Large intestine (tissue), 3 donors: ENCODE measurements at regions not wholly inside any gene's neighbourhood (a gene's known extent, or its start where the extent isn't known, plus 50 kb on each side); places are given as distances from the start of the nearest gene placed in this dataset.

Source experiments
- DNase-seq, 2 donors: peaks; one replicate each; pipeline versions ENCODE4 v3.0.0 to v3.0.0-alpha.2; 2013
- H3K27ac ChIP-seq: one replicate; pipeline ENCODE4 v1.5.1; 2013; ENCODE audit warnings: low read length
- H3K27me3 ChIP-seq: 2 replicates; pipeline ENCODE4 v1.6.1; 2013; ENCODE audit warnings: low read length; ENCODE audit not compliant: control insufficient read depth, insufficient read depth
- H3K36me3 ChIP-seq: 2 replicates; pipeline ENCODE4 v1.6.1; 2013; ENCODE audit warnings: low read length; ENCODE audit not compliant: control insufficient read depth, insufficient read depth
- H3K4me1 ChIP-seq: one replicate; pipeline ENCODE4 v1.6.1; 2013; ENCODE audit warnings: low read length; ENCODE audit not compliant: control insufficient read depth, insufficient read depth
- H3K4me3 ChIP-seq: one replicate; pipeline ENCODE4 v1.5.1; 2013; ENCODE audit warnings: low read length
- H3K9me3 ChIP-seq: one replicate; pipeline ENCODE4 v1.6.1; 2013; ENCODE audit warnings: mild to moderate bottlenecking, low read depth, low read length, moderate library complexity; ENCODE audit not compliant: control insufficient read depth
- WGBS: methylation state at CpG from one replicate; pipeline ENCODE4 v1.1.5; 2013; ENCODE audit warnings: low lambda C conversion rate; ENCODE audit not compliant: insufficient coverage; 5-methylcytosine and 5-hydroxymethylcytosine counted together

DNA sequence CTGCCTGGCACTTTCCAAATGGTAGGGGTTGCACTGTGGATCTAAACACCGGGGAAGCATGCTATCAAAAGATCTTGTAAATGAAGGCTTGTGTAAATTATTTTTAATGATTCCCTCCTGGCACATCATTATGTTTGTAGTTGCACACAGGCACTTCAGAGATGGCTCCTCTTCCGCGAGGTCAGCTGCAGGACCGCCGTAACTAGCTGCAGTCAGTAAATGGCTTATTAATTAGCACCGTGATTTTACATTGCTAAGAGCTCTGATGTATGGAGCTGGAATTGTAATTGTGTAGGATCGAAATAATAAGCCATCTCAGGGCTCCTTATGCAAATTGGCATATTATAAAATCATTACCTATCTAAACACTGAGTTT, 397.6 kb upstream of the IRX1 start:
- WGBS = 80% methylated on average over 1 of the region's 7 CpGs
- H3K27me3 ChIP-seq = peaks cover 37% of the 10 kb centered on the region
- H3K36me3 ChIP-seq = no peaks in the 10 kb centered on the region
- H3K9me3 ChIP-seq = no peaks in the 10 kb centered on the region
- H3K27ac ChIP-seq = no peak overlapping the region
- H3K4me3 ChIP-seq = no peak overlapping the region
- no peak for DNase-seq
- H3K4me1 ChIP-seq = no peaks in the 10 kb centered on the region

- Histone ChIP-seq H3K4me3 (no peak overlapping the region), H3K4me1 (no peaks in the 10 kb centered on the region), H3K36me3 (no peaks in the 10 kb centered on the region), H3K9me3 (no peaks in the 10 kb centered on the region), H3K27me3 (peaks cover 37% of the 10 kb centered on the region), H3K27ac (no peak overlapping the region)
- no peak for DNase-seq
- no CpG with 5 or more reads among the region's 29 CpGs for WGBS
Observed at GRCh38 chr5:3197304-3198073, 398.1 kb upstream of the IRX1 start.

- Histone ChIP-seq H3K36me3 (no peaks in the 10 kb centered on the region), H3K4me1 (no peaks in the 10 kb centered on the region), H3K27me3 (peaks cover 38% of the 10 kb centered on the region), H3K4me3 (no peak overlapping the region), H3K27ac (no peak overlapping the region), H3K9me3 (no peaks in the 10 kb centered on the region)
- no CpG with 5 or more reads among the region's 8 CpGs for WGBS
- no peak for DNase-seq
Observed at GRCh38 chr5:3195994-3196393, 399.6 kb upstream of the IRX1 start.

DNA sequence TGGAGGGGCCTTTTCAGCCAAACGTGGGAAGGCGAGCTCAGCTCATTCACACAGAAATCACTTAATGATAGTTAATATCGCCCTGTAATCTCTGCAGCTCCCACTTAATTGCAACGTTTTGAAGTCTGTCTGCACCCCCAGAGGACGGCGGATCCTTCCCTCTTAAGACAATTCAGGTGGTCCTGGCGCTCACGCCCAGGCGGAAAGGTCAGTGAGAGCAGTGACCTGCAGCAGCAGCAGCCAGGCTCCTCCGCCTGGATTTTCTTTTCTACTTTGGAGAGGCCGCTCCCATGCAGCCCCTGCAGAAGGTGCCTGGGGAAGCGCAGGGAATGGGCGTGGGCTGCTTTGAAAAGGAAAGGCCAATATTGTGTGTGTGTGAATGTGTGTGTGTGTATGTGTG, 400.9 kb upstream of the IRX1 start:
- WGBS = no CpG with 5 or more reads among the region's 13 CpGs
- Histone ChIP-seq H3K27ac (no peak overlapping the region), H3K4me3 (no peak overlapping the region), H3K36me3 (no peaks in the 10 kb centered on the region), H3K9me3 (no peaks in the 10 kb centered on the region), H3K27me3 (peaks cover 33% of the 10 kb centered on the region), H3K4me1 (no peaks in the 10 kb centered on the region)
- no peak for DNase-seq

DNA sequence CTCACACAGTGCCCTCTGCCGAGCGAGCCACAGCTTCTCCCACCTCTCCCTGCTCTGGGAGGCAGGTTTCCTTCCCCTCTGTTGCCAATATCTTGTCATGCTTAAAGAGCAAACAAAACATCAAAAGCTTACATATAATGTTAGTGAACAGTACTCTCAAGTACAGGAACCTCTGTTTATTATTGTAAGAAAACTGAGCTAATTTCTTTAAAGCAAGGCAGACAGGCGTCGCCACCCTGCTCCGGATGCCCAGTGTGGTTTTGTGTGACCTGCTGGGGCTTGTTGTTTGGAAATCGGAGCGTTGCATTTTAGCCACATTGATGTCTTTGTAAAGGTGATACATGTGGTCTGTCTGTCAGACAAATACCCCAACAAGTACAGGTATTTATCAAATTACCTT, 401.4 kb upstream of the IRX1 start:
- no peaks in the 10 kb centered on the region for H3K36me3 ChIP-seq
- no CpG with 5 or more reads among the region's 7 CpGs for WGBS
- DNase-seq = no peak

DNA sequence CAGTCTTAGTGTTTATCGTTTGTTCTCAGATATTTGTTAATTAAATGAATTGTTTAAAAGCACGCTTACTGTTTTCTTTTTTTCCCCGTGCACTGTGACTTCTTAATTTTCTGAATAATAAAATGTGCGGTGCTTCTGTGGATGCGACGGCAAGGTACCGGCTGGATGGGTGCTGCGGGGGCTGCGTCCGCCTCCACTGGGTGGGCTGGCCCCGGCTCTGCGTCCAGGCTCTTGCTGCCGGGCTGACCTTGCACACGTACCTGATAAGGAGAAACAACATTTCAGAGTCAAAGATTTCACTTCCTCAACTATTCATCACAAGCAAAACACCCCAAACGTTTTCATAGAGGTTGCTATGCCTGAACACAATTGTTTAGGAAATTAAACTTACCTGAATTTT, 404.0 kb upstream of the IRX1 start:
- Histone ChIP-seq H3K27ac (no peak overlapping the region), H3K4me1 (no peaks in the 10 kb centered on the region), H3K36me3 (no peaks in the 10 kb centered on the region), H3K27me3 (peaks cover 12% of the 10 kb centered on the region), H3K4me3 (no peak overlapping the region), H3K9me3 (no peaks in the 10 kb centered on the region)
- DNase-seq = no peak
- 60% methylated on average over 4 of the region's 15 CpGs for WGBS

More for the DNA sequence above, 401.4 kb upstream of the IRX1 start:
- Histone ChIP-seq H3K4me3 (no peak overlapping the region), H3K9me3 (no peaks in the 10 kb centered on the region), H3K27me3 (peaks cover 28% of the 10 kb centered on the region), H3K27ac (no peak overlapping the region), H3K4me1 (no peaks in the 10 kb centered on the region)

DNA sequence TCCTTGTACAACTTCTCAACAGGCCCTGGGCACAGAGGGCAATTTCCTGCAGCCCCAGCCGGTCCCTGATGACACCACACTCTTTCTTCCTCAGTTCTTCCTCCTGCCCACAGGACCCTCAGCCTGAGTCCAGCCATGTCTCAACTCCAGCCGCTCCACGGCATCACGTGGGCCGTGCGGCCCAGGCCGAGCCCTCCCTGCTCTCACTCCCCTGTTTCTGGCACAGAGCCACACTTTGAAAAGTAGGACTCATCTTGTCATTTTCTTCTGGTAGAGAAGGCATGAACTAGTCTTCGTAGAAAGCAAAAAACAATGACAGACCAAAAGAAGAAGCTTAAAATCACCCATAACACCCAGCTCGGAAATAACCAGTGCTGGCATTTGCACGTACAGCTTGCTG, 404.7 kb upstream of the IRX1 start:
- H3K27ac ChIP-seq = no peak overlapping the region
- no peaks in the 10 kb centered on the region for H3K9me3 ChIP-seq
- H3K36me3 ChIP-seq = no peaks in the 10 kb centered on the region
- H3K4me3 ChIP-seq = no peak overlapping the region
- WGBS = 80% methylated on average over 1 of the region's 10 CpGs
- no peaks in the 10 kb centered on the region for H3K4me1 ChIP-seq
- peaks cover 7% of the 10 kb centered on the region for H3K27me3 ChIP-seq
- DNase-seq = no peak

DNA sequence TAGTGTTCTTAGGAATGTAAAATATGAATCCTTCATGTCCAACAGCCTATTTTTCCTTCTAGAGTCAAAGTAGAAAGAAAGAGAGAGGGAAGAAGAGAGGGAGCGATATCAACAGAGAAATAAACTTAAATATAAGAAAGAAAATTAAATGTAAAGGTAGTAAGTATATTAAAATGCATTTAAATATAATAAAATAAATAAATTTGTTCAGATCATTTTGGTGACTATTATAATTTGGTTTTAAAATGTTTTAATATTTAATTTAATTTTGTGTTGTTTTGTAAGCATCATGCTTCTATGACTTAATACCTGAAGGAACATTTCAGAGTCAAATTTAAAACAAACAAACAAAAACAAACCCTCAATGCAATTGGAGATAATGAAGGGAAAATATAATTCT, 405.2 kb upstream of the IRX1 start:
- Histone ChIP-seq H3K9me3 (no peaks in the 10 kb centered on the region), H3K27ac (no peak overlapping the region), H3K36me3 (no peaks in the 10 kb centered on the region), H3K4me1 (no peaks in the 10 kb centered on the region), H3K4me3 (no peak overlapping the region), H3K27me3 (peaks cover 7% of the 10 kb centered on the region)
- WGBS = no CpG with 5 or more reads among the region's 1 CpG
- DNase-seq = no peak

GRCh38 chr5:3187771-3188425, 407.7 kb upstream of the IRX1 start:
- DNase-seq = no peak
- Histone ChIP-seq H3K36me3 (no peaks in the 10 kb centered on the region), H3K27me3 (peaks cover 4% of the 10 kb centered on the region), H3K4me3 (no peak overlapping the region), H3K27ac (no peak overlapping the region), H3K4me1 (no peaks in the 10 kb centered on the region), H3K9me3 (no peaks in the 10 kb centered on the region)
- 71% methylated on average over 4 of the region's 28 CpGs for WGBS

- H3K36me3 ChIP-seq = no peaks in the 10 kb centered on the region
- 63% methylated on average over 1 of the region's 12 CpGs for WGBS
- H3K4me3 ChIP-seq = no peak overlapping the region
- no peak for DNase-seq
- peaks cover 4% of the 10 kb centered on the region for H3K27me3 ChIP-seq
- H3K9me3 ChIP-seq = no peaks in the 10 kb centered on the region
- no peak overlapping the region for H3K27ac ChIP-seq
- no peaks in the 10 kb centered on the region for H3K4me1 ChIP-seq
Observed at GRCh38 chr5:3186736-3187405, 408.8 kb upstream of the IRX1 start.
